ENCODE measurements at regions not wholly inside any gene's neighbourhood (a gene's known extent, or its start where the extent isn't known, plus 50 kb on each side); places are given as distances from the start of the nearest gene placed in this dataset.

- Histone ChIP-seq H3K4me1 (ENCODE audit: control insufficient read depth, insufficient read depth, low read length) (no peaks in the 10 kb centered on the region), H3K23ac (ENCODE audit: low read depth, low read length) (no peak overlapping the region), H3K9ac (ENCODE audit: low read depth, low read length) (no peak overlapping the region), H3K4me3 (ENCODE audit: insufficient read depth, low read depth, low read length) (no peak overlapping the region), H3K18ac (ENCODE audit: low read depth, low read length) (no peak overlapping the region), H3K27ac (ENCODE audit: insufficient read depth, low read length) (no peak overlapping the region), H4K20me1 (ENCODE audit: insufficient read depth, low read length) (no peaks in the 10 kb centered on the region), H3K9me3 (ENCODE audit: control insufficient read depth, insufficient read depth, low read length) (peaks cover 5% of the 10 kb centered on the region), H4K91ac (ENCODE audit: insufficient read depth, low read depth, low read length) (no peak overlapping the region), H3K79me1 (ENCODE audit: low read depth in 1 of 2, low read length in 2 of 2) (no peaks in the 10 kb centered on the region), H4K8ac (ENCODE audit: low read depth in 2 of 2, low read length in 2 of 2) (no peak overlapping the region), H2AFZ (replicated peaks; ENCODE audit: low read length, poor library complexity) (no peak overlapping the region), H2AK5ac (ENCODE audit: low read depth, low read length) (no peak overlapping the region), H3K36me3 (ENCODE audit: control insufficient read depth, insufficient read depth, low read length) (no peaks in the 10 kb centered on the region), H3K4me2 (ENCODE audit: low read depth, low read length) (no peak overlapping the region), H3K4ac (ENCODE audit: low read depth, low read length) (no peak overlapping the region), H2BK15ac (ENCODE audit: low read depth, low read length) (no peak overlapping the region), H3K27me3 (ENCODE audit: control insufficient read depth, insufficient read depth, low read length) (no peaks in the 10 kb centered on the region), H3K14ac (replicated peaks; ENCODE audit: low read depth, low read length) (no peak overlapping the region), H3K56ac (ENCODE audit: extremely low read depth, insufficient read depth, low read length) (no peak overlapping the region), H2AK9ac (replicated peaks; ENCODE audit: low read depth, low read length, poor library complexity) (no peak overlapping the region), H4K5ac (ENCODE audit: low read depth, low read length) (no peak overlapping the region), H2BK5ac (ENCODE audit: low read depth, low read length, poor library complexity, severe bottlenecking) (no peak overlapping the region), H2BK20ac (ENCODE audit: low read depth, low read length) (no peak overlapping the region), H2BK120ac (ENCODE audit: low read depth, low read length) (no peak overlapping the region), H3K9me1 (ENCODE audit: insufficient read depth, low read length) (no peaks in the 10 kb centered on the region)
- WGBS, 2 experiments (ENCODE audit: extremely low coverage in 2 of 2, insufficient read length in 1 of 2): no CpG with 5 or more reads among the region's 6 CpGs
- in situ Hi-C loops (cut with MboI; ENCODE audit: low sequenced_read_pairs): no loop called here
- ChIA-PET POLR2A (ENCODE audit: unreplicated experiment) (no interaction called here), CTCF (no interaction called here)
- intact Hi-C loops (cut with micrococcal nuclease): no loop called here
- DNase-seq (no peak), ATAC-seq (ENCODE audit: low read depth) (no peak)
- dilution Hi-C loops (cut with HindIII; ENCODE audit: low sequenced_read_pairs, unreplicated experiment): no loop called here
- no TSS peak for BruUV-seq (replicated peaks)
- TF ChIP-seq CEBPB (IDR thresholded peaks at IDR 0.05; ENCODE audit: low read depth, low read length) (no peak), MAFK (IDR thresholded peaks at IDR 0.05; ENCODE audit: low read depth, low read length) (no peak), CHD1 (IDR thresholded peaks at IDR 0.05; ENCODE audit: low read depth, low read length) (no peak), BHLHE40 (IDR thresholded peaks at IDR 0.05; ENCODE audit: low read depth, low read length) (no peak), CTCF (conservative IDR thresholded peaks at IDR 0.05; ENCODE audit: low read depth, low read length) (no peak), USF2 (IDR thresholded peaks at IDR 0.05; ENCODE audit: low read depth, low read length) (no peak), RFX5 (IDR thresholded peaks at IDR 0.05; ENCODE audit: low read depth, low read length) (no peak), FOS (IDR thresholded peaks at IDR 0.05; ENCODE audit: low read depth, low read length) (no peak)
Observed at GRCh38 chr18:60846396-60846795, 473.8 kb upstream of the MC4R start.

Measured in IMR-90 (cell line).